Skeletal muscle satellite cell (primary cell): ENCODE measurements at regions not wholly inside any gene's neighbourhood (a gene's known extent, or its start where the extent isn't known, plus 50 kb on each side); places are given as distances from the start of the nearest gene placed in this dataset.
"Not testable (repeated sequence)": the region's sequence is repeated elsewhere in the genome, so short reads cannot be mapped to it uniquely, and the experiment has no call there.

Source experiments
- H3K27me3 ChIP-seq: 2 replicates; pipeline ENCODE4 v1.7.0; 2013; ENCODE audit warnings: low read length; ENCODE audit not compliant: control insufficient read depth, insufficient read depth
- H3K36me3 ChIP-seq: 2 replicates; pipeline ENCODE4 v1.7.0; 2013; ENCODE audit warnings: mild to moderate bottlenecking, control low read depth, low read length; ENCODE audit not compliant: insufficient read depth
- H3K4me1 ChIP-seq: 2 replicates; pipeline ENCODE4 v1.7.0; 2013; ENCODE audit warnings: low read length; ENCODE audit not compliant: control insufficient read depth, insufficient read depth
- H3K4me2 ChIP-seq: 2 replicates; pipeline ENCODE4 v1.7.0; 2013; ENCODE audit warnings: mild to moderate bottlenecking, low read length
- H3K4me3 ChIP-seq: 2 replicates; pipeline ENCODE4 v1.7.0; 2013; ENCODE audit warnings: low read length
- H3K9ac ChIP-seq: 2 replicates; pipeline ENCODE4 v1.7.0; 2013; ENCODE audit warnings: mild to moderate bottlenecking, low read depth, low read length, moderate library complexity
- H3K9me3 ChIP-seq: replicated peaks from 2 replicates; pipeline ENCODE4 v1.7.0; 2013; ENCODE audit warnings: mild to moderate bottlenecking, control low read depth, low read length

DNA sequence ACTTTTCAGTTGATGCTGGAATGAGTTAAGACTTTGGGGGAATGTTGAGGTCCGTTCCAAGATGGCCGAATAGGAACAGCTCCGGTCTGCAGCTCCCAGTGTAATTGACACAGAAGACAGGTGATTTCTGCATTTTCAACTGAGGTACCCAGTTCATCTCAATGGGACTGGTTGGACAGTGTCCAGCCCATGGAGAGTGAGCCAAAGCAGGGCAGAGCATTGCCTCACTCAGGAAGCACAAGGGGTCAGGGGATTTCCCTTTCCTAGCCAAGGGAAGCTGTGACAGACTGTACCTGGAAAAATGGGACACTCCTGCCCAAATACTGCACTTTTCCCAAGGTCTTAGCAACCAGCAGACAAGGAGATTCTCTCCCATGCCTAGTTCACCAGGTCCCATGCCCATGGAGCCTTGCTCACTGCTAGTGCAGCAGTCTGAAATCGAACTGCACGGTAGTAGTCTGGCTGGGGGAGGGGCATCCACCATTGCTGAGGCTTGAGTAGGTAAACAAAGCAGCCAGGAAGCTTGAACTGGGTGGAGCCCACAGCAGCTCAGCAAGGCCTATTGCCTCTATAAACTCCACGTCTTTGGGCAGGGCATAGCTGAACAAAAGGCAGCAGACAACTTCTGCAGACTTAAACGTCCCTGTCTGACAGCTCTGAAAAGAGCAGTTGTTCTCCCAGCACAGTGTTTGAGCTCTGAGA, 231.0 kb downstream of the CHIC2 start:
- not testable (repeated sequence) for H3K4me3 ChIP-seq, H3K27me3 ChIP-seq, H3K9me3 ChIP-seq, H3K36me3 ChIP-seq, H3K4me1 ChIP-seq, H3K4me2 ChIP-seq, H3K9ac ChIP-seq

DNA sequence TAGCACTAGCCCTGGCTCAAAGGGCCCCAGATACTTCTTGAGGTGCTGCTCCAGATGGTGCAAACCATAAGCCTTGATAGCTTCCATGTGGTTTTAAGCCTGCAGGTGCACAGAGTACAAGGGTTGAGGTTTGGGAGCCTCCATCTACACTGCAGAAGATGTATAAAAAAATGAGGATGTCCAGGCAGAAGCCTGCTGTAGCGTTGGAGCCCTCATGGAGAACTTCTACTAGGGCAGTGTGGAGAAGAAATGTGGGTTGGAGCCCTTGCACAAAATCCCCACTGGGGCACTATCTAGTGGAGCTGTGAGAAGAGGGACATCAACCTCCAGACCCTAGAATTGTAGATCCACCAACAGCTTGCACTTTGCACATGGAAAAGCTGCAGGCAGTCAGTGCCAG, 231.9 kb downstream of the CHIC2 start:
- no peaks in the 10 kb centered on the region for H3K36me3 ChIP-seq
- no peak overlapping the region for H3K4me3 ChIP-seq
- no peaks in the 10 kb centered on the region for H3K4me1 ChIP-seq
- H3K9ac ChIP-seq = no peak overlapping the region
- H3K27me3 ChIP-seq = no peaks in the 10 kb centered on the region
- no peak overlapping the region for H3K4me2 ChIP-seq
- peaks cover 3% of the 10 kb centered on the region for H3K9me3 ChIP-seq

DNA sequence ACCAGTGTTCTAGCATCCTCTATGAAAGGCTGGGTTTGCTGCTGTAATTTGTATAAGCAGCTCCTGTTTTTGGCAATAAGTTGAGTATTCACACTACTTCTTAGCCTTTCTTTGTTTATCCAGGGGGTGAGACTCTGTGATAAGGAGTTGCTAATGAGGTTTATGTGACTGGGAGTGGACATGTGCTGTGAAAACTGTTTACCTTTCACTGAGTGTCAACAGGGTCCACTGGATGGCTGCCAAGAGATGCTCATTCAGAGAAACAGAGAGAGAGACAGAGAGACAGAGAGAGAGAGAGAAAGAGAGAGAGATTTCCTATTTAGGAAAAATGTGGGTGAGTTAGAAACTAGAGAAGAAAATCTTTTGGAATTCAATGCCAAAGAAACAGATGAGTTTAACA, 233.9 kb downstream of the CHIC2 start:
- H3K4me1 ChIP-seq = no peaks in the 10 kb centered on the region
- no peaks in the 10 kb centered on the region for H3K36me3 ChIP-seq
- H3K4me3 ChIP-seq = no peak overlapping the region
- no peak overlapping the region for H3K9ac ChIP-seq
- peaks cover 3% of the 10 kb centered on the region for H3K9me3 ChIP-seq
- no peaks in the 10 kb centered on the region for H3K27me3 ChIP-seq
- no peak overlapping the region for H3K4me2 ChIP-seq

DNA sequence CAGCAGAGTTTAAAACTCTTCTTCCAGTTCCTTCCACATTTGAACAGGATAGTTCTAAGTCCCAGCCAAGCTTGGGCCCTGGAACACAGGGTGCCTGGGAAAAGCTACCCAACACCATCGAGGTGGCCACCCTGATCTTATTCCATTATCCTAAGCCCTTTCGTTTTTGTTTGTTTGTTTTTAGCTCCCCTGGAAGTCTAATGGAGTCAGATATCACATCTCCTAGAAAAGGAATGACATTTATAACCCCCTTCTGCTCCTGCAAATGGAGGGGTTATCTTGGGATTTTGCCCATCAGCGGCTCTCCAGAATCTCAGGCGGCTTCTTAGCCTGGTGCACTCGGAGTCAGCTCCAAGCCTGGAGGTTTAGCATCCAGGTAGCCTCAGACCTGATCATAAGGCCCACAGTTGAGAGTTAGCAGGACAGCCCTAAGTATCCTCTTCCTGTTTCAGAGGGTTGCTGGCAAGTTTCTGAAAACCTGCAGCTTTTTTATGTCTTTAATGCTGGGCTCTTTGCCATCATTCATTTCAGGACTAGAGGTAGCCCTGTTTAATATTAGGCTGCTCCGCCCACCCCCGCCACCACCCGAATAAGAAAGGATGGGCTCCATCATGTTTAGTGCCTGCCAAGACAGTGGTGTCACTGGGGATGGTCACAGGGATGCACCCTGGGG, 230.0 kb upstream of the LNX1 start:
- Histone ChIP-seq H3K36me3 (no peaks in the 10 kb centered on the region), H3K4me1 (no peaks in the 10 kb centered on the region)

DNA sequence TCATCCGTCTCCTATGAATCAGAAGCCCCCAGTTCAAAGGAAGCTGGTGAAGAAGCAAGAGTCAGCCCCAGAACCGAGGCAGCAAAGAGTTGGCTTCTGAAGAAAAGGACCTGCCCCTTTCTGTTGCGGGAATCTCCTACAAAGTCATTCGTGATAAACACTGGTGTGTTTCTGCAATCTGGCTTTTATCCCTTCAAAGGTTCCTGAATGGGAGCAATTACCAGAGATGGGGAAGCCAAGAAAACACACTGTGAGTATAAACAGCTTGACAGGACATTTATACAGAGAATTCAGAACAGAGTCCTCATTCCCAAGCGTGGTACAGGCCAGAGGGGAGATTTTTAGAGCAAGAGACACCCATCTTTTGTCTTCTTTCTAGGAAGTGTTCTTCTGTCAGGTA, 226.8 kb upstream of the LNX1 start:
- H3K9ac ChIP-seq = no peak overlapping the region
- no peaks in the 10 kb centered on the region for H3K36me3 ChIP-seq
- no peaks in the 10 kb centered on the region for H3K4me1 ChIP-seq
- no peaks in the 10 kb centered on the region for H3K27me3 ChIP-seq
- no peaks in the 10 kb centered on the region for H3K9me3 ChIP-seq
- H3K4me3 ChIP-seq = no peak overlapping the region
- H3K4me2 ChIP-seq = no peak overlapping the region

More for the DNA sequence above, 230.0 kb upstream of the LNX1 start:
- Histone ChIP-seq H3K27me3 (no peaks in the 10 kb centered on the region), H3K4me2 (no peak overlapping the region), H3K9me3 (no peaks in the 10 kb centered on the region), H3K4me3 (no peak overlapping the region), H3K9ac (no peak overlapping the region)

DNA sequence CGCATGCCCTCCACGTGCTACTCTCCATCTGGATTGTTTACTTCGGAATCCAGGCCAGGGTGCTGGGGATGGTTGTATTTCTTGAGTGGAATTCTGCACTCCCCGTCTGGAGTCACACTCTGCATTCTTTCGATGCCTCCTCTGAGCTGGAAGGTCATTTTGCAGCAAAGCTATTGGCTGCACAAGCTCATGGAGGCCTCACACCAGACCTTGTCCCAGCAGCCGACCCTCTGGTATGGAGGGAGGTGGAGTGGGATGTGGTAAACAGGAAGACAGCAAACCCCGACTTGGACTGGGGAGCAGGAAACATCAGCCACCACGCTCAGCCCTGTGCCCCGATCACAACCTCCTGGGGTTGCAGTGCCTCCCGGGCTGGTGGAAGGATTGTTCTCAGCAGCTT, 225.3 kb upstream of the LNX1 start:
- Histone ChIP-seq H3K36me3 (no peaks in the 10 kb centered on the region), H3K4me1 (no peaks in the 10 kb centered on the region), H3K27me3 (no peaks in the 10 kb centered on the region), H3K4me3 (no peak overlapping the region), H3K9me3 (no peaks in the 10 kb centered on the region), H3K9ac (no peak overlapping the region), H3K4me2 (no peak overlapping the region)

DNA sequence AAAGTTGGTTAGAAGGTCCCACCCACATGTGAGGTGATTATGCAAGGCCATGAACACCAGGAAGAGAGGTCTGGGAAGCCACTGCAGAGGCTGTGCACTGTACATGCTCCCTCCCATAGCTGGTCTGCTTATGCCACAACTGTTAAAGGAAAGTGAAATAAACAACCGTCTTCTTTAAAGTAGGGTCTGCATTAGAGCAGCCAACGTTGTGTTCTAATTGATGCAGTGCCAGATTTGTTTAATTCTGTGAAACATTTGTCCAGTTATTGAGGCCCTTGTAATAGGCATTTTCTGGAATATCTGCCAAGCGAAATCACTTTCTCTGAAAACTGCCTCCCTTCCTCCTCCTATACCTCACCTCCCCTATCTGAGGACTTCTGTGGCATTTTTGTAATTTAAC, 224.0 kb upstream of the LNX1 start:
- no peaks in the 10 kb centered on the region for H3K27me3 ChIP-seq
- no peaks in the 10 kb centered on the region for H3K36me3 ChIP-seq
- H3K4me2 ChIP-seq = no peak overlapping the region
- no peak overlapping the region for H3K4me3 ChIP-seq
- no peaks in the 10 kb centered on the region for H3K4me1 ChIP-seq
- no peak overlapping the region for H3K9ac ChIP-seq
- no peaks in the 10 kb centered on the region for H3K9me3 ChIP-seq

DNA sequence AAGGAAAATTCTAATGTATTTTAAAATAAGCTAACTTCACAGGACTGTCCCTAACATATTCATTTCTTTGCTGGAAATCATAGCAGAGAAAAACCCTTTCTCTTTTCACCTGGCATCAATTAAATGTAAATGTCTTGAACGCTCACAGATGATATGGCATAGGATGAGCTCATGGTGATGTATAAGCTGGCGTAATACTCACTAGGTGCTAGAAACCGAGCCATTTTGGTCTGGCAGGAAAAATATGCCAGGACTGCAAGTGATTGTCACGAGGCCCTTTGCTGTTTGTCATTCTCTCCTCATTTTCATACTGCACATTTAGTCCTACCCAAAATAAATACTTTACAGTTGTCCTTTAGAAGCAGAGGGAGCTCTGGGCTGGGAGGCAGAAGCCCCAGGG, 222.7 kb upstream of the LNX1 start:
- Histone ChIP-seq H3K9ac (no peak overlapping the region), H3K9me3 (no peaks in the 10 kb centered on the region), H3K4me1 (no peaks in the 10 kb centered on the region), H3K27me3 (no peaks in the 10 kb centered on the region), H3K4me3 (no peak overlapping the region), H3K36me3 (no peaks in the 10 kb centered on the region), H3K4me2 (no peak overlapping the region)

DNA sequence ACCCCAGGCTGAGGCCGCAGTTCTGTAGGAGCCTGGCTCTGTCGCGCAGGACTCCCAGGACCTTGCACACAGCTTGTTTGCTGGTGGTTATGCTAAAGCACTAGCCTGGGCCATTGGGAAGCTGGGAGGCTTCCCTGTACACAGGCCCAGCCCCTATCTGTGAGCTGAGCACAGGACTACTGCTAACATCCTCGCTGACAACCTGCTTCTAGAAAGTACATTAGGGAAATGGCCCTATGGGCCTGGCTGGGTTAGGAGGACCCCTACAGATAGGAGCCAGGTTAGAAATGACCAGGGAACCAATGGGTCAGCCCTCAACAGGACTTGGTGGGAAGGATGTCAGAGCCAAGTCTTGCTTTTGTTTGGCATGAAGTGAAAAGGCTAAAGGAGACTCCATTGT, 219.4 kb upstream of the LNX1 start:
- no peak overlapping the region for H3K4me3 ChIP-seq
- no peaks in the 10 kb centered on the region for H3K9me3 ChIP-seq
- H3K36me3 ChIP-seq = no peaks in the 10 kb centered on the region
- no peaks in the 10 kb centered on the region for H3K4me1 ChIP-seq
- H3K9ac ChIP-seq = no peak overlapping the region
- no peaks in the 10 kb centered on the region for H3K27me3 ChIP-seq
- H3K4me2 ChIP-seq = no peak overlapping the region

DNA sequence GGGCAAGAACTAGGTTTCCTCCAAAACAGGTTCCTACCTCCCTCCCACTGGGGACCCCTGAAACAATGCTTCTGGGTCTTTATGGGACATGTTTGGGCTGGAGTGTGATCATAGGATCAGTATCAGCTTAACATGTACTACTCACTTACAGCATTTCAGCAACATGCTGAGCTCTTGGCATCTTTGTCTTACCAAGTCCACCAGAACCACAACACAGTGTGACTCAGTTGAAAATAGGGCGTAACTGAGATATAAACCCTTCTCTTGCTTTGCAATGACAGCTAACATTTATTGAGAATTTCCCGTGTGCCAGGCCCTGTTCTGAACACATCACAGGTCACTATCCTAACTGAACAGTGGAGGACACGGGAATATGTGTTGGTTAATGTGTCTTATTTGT, 218.5 kb upstream of the LNX1 start:
- Histone ChIP-seq H3K4me1 (no peaks in the 10 kb centered on the region), H3K4me2 (no peak overlapping the region), H3K4me3 (no peak overlapping the region), H3K36me3 (no peaks in the 10 kb centered on the region), H3K9ac (no peak overlapping the region), H3K9me3 (no peaks in the 10 kb centered on the region), H3K27me3 (no peaks in the 10 kb centered on the region)

DNA sequence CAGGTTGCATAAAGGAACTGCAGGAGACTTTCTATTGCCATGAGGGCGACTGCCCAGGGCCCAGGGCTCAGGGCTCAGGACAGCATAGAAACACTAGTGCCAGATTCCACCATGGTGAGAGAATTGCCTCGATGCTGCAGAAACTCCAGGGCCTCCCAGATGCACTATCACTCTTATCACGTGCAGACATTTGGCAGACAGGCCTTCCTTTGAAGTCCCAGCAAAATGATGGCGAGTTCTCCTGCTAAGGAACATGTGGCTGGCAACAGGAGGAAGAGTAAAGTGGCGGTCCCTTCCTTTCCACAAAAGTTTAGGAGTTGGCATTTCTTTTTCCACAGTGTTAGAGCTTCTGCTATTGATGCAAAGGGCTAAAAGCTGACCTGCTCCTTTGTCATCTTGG, 214.0 kb upstream of the LNX1 start:
- no peaks in the 10 kb centered on the region for H3K27me3 ChIP-seq
- no peaks in the 10 kb centered on the region for H3K9me3 ChIP-seq
- H3K4me3 ChIP-seq = no peak overlapping the region
- H3K4me2 ChIP-seq = no peak overlapping the region
- no peaks in the 10 kb centered on the region for H3K4me1 ChIP-seq
- no peak overlapping the region for H3K9ac ChIP-seq
- H3K36me3 ChIP-seq = no peaks in the 10 kb centered on the region

DNA sequence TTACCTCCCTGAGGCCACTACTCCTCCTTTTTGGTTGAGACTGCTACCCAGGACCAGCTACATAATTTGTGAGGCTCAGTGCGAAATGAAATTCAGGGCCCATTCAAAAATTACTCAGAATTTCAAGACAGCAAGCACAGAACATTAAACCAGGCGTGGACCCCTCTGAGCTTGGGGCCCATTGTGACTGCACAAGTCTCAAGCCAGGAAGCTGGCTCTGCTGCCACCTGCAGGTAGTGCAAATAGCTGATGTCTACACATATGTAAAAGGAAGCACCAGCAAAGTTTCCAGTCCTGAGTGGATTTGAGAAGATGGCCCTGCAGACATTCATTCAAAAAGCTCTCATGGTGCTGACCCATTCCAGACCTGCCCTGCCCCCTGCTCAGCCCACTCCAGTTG, 213.4 kb upstream of the LNX1 start:
- Histone ChIP-seq H3K4me1 (no peaks in the 10 kb centered on the region), H3K36me3 (no peaks in the 10 kb centered on the region), H3K4me2 (no peak overlapping the region), H3K27me3 (no peaks in the 10 kb centered on the region), H3K9ac (no peak overlapping the region), H3K4me3 (no peak overlapping the region), H3K9me3 (no peaks in the 10 kb centered on the region)
